ENCODE measurements at regions not wholly inside any gene's neighbourhood (a gene's known extent, or its start where the extent isn't known, plus 50 kb on each side); places are given as distances from the start of the nearest gene placed in this dataset.
"Not testable (repeated sequence)": the region's sequence is repeated elsewhere in the genome, so short reads cannot be mapped to it uniquely, and the experiment has no call there.

DNA sequence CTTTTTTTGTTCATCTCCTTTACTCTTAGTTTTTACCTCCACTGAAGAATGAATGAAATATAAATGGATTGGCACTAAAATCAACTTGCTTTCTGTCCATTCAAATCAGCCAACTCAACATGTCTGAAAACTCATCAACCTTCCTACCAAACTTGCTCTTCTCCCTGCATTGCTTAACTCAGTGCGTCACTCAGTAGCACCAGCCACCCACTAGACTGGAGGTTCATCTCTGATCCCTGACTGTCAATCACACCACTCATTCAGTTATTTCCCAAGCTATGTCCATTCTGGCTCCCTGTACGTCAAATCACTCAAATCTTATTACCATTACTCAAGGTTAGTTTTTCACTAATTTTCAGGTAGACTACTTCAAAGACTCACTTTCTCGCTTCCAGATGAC lies 75.2 kb upstream of the RBMS1 start:
- TF ChIP-seq, protein P1, sequence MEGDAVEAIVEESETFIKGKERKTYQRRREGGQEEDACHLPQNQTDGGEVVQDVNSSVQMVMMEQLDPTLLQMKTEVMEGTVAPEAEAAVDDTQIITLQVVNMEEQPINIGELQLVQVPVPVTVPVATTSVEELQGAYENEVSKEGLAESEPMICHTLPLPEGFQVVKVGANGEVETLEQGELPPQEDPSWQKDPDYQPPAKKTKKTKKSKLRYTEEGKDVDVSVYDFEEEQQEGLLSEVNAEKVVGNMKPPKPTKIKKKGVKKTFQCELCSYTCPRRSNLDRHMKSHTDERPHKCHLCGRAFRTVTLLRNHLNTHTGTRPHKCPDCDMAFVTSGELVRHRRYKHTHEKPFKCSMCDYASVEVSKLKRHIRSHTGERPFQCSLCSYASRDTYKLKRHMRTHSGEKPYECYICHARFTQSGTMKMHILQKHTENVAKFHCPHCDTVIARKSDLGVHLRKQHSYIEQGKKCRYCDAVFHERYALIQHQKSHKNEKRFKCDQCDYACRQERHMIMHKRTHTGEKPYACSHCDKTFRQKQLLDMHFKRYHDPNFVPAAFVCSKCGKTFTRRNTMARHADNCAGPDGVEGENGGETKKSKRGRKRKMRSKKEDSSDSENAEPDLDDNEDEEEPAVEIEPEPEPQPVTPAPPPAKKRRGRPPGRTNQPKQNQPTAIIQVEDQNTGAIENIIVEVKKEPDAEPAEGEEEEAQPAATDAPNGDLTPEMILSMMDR (IDR thresholded peaks at IDR 0.05; ENCODE audit: insufficient read depth, low read length, poor library complexity, severe bottlenecking), result no peak
- Histone ChIP-seq H3K4me3 (replicated peaks; ENCODE audit: low read depth, low read length) (no peak overlapping the region), H3K36me3 (ENCODE audit: control insufficient read depth, insufficient read depth, low read length) (no peaks in the 10 kb centered on the region), H3K27me3 (replicated peaks; ENCODE audit: control insufficient read depth, insufficient read depth, low read length) (no peaks in the 10 kb centered on the region; the same call in 1 of the 2 replicates)
- no peak for DNase-seq (ENCODE audit: extremely low read depth, insufficient read length)

GRCh38 chr2:160570376-160570775 lies 76.8 kb upstream of the RBMS1 start:
- Histone ChIP-seq H3K36me3 (ENCODE audit: control insufficient read depth, insufficient read depth, low read length) (no peaks in the 10 kb centered on the region), H3K4me3 (replicated peaks; ENCODE audit: low read depth, low read length) (no peak overlapping the region), H3K27me3 (replicated peaks; ENCODE audit: control insufficient read depth, insufficient read depth, low read length) (no peaks in the 10 kb centered on the region; the same call in 1 of the 2 replicates)
- TF ChIP-seq, protein P1 (IDR thresholded peaks at IDR 0.05; ENCODE audit: insufficient read depth, low read length, poor library complexity, severe bottlenecking), result no peak
- DNase-seq (ENCODE audit: extremely low read depth, insufficient read length), result no peak

GRCh38 chr2:160574468-160575140 lies 81.0 kb upstream of the RBMS1 start:
- no peaks in the 10 kb centered on the region for H3K36me3 ChIP-seq (ENCODE audit: control insufficient read depth, insufficient read depth, low read length)
- H3K27me3 ChIP-seq (replicated peaks; ENCODE audit: control insufficient read depth, insufficient read depth, low read length), result no peaks in the 10 kb centered on the region
- no peak overlapping the region for H3K4me3 ChIP-seq (replicated peaks; ENCODE audit: low read depth, low read length)
- no peak for DNase-seq (ENCODE audit: extremely low read depth, insufficient read length)
- TF ChIP-seq, protein P1 (IDR thresholded peaks at IDR 0.05; ENCODE audit: insufficient read depth, low read length, poor library complexity, severe bottlenecking), result no peak

- no peak overlapping the region for H3K4me3 ChIP-seq (replicated peaks; ENCODE audit: low read depth, low read length)
- H3K27me3 ChIP-seq (replicated peaks; ENCODE audit: control insufficient read depth, insufficient read depth, low read length), result no peaks in the 10 kb centered on the region
- TF ChIP-seq, protein P1 (IDR thresholded peaks at IDR 0.05; ENCODE audit: insufficient read depth, low read length, poor library complexity, severe bottlenecking), result no peak
- H3K36me3 ChIP-seq (ENCODE audit: control insufficient read depth, insufficient read depth, low read length), result no peaks in the 10 kb centered on the region
- DNase-seq (ENCODE audit: extremely low read depth, insufficient read length), result no peak
These were observed 81.8 kb upstream of the RBMS1 start for GRCh38 chr2:160575368-160575767.

DNA sequence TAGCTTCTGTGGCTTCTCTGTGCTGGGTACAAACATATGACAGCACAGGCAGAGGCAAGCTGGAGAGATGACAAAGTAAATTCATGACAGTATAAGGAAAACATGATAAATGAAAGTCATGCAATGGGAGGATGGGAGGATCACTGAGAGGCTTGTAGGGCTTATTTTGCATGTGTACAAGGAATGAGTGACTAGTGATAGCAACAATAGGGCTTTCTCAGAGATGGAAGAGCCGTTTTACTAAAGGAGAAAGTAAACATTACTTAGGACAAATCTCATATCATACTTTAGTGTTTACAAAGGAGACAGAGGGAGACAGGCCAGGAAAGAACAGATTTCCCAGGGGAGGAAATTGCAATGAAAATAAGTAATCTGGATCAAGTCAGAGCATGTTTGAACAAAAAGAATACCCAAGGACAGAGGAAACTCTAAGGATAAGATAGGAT lies 82.5 kb upstream of the RBMS1 start:
- Histone ChIP-seq H3K27me3 (replicated peaks; ENCODE audit: control insufficient read depth, insufficient read depth, low read length) (no peaks in the 10 kb centered on the region), H3K36me3 (ENCODE audit: control insufficient read depth, insufficient read depth, low read length) (no peaks in the 10 kb centered on the region), H3K4me3 (replicated peaks; ENCODE audit: low read depth, low read length) (no peak overlapping the region)
- TF ChIP-seq, protein P1 (IDR thresholded peaks at IDR 0.05; ENCODE audit: insufficient read depth, low read length, poor library complexity, severe bottlenecking), result no peak
- no peak for DNase-seq (ENCODE audit: extremely low read depth, insufficient read length)

DNA sequence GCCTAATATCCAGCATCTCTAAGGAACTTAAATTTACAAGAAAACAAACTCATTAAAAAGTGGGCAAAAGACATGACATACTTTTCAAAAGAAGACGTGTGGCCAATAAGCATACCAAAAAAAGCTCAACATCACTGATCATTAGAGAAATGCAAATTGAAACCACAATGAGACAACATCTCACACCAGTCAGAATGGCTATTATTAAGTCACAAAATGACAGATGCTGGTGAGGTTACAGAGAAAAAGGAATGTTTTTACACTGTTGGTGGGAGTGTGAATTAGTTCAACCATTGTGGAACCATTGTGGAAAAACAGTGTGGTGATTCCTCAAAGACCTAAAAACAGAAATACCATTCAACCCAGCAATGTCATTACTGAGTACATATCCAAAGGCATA lies 83.5 kb upstream of the RBMS1 start:
- not testable (repeated sequence) for H3K27me3 ChIP-seq (replicated peaks; ENCODE audit: control insufficient read depth, insufficient read depth, low read length); H3K36me3 ChIP-seq (ENCODE audit: control insufficient read depth, insufficient read depth, low read length); H3K4me3 ChIP-seq (replicated peaks; ENCODE audit: low read depth, low read length); DNase-seq (ENCODE audit: extremely low read depth, insufficient read length)
